H9 (cell line): ENCODE measurements at regions not wholly inside any gene's neighbourhood (a gene's known extent, or its start where the extent isn't known, plus 50 kb on each side); places are given as distances from the start of the nearest gene placed in this dataset.
"Not testable (repeated sequence)": the region's sequence is repeated elsewhere in the genome, so short reads cannot be mapped to it uniquely, and the experiment has no call there.

Experiments
- DNase-seq: peaks from one replicate; pipeline ENCODE4 v3.0.0-alpha.2; 2017
- H2AFZ ChIP-seq: one replicate; pipeline ENCODE4 v1.6.1; 2013; ENCODE audit warnings: mild to moderate bottlenecking, low read length, control low read depth, moderate library complexity
- H2AK5ac ChIP-seq: 2 replicates; pipeline ENCODE4 v1.6.1; 2013; ENCODE audit warnings: low read length, control low read depth, mixed read lengths; ENCODE audit not compliant: insufficient read length
- H2BK120ac ChIP-seq: one replicate; pipeline ENCODE4 v1.6.1; 2013; ENCODE audit warnings: low read depth, mild to moderate bottlenecking, low read length, control low read depth, inconsistent platforms; ENCODE audit not compliant: poor library complexity, severe bottlenecking
- H2BK12ac ChIP-seq: 2 replicates; pipeline ENCODE4 v1.6.1; 2013; ENCODE audit warnings: low read length, control low read depth, mixed read lengths, low read depth; ENCODE audit not compliant: insufficient read length
- H2BK15ac ChIP-seq: 2 replicates; pipeline ENCODE4 v1.6.1; 2013; ENCODE audit warnings: low read depth, low read length, control low read depth
- H2BK20ac ChIP-seq: one replicate; pipeline ENCODE4 v1.6.1; 2013; ENCODE audit warnings: low read depth, mild to moderate bottlenecking, low read length, control low read depth, inconsistent platforms; ENCODE audit not compliant: poor library complexity, severe bottlenecking
- H2BK5ac ChIP-seq: 2 replicates; pipeline ENCODE4 v1.6.1; 2013; ENCODE audit warnings: low read length, control low read depth, mixed read lengths; ENCODE audit not compliant: insufficient read length
- H3K14ac ChIP-seq: 2 replicates; pipeline ENCODE4 v1.6.1; 2013; ENCODE audit warnings: low read length, control low read depth; ENCODE audit not compliant: insufficient read depth
- H3K18ac ChIP-seq: 2 replicates; pipeline ENCODE4 v1.6.1; 2013; ENCODE audit warnings: low read depth, mild to moderate bottlenecking, mixed read lengths, low read length, control low read depth; ENCODE audit not compliant: insufficient read length
- H3K23ac ChIP-seq: 2 replicates; pipeline ENCODE4 v1.6.1; 2013; ENCODE audit warnings: low read length, control low read depth, mixed read lengths, low read depth; ENCODE audit not compliant: insufficient read length
- H3K23me2 ChIP-seq: 2 replicates; pipeline ENCODE4 v1.6.1; 2013; ENCODE audit warnings: low read depth, mild to moderate bottlenecking, mixed read lengths, low read length, control low read depth; ENCODE audit not compliant: insufficient read length, poor library complexity, severe bottlenecking
- H3K27ac ChIP-seq: 2 replicates; pipeline ENCODE4 v1.5.1; 2013; ENCODE audit warnings: low read length, control low read depth, mixed read lengths, low read depth; ENCODE audit not compliant: insufficient read length
- H3K27me3 ChIP-seq: 2 replicates; pipeline ENCODE4 v1.6.1; 2013; ENCODE audit warnings: low read length, control low read depth, inconsistent platforms; ENCODE audit not compliant: insufficient read depth
- H3K4ac ChIP-seq: 2 replicates; pipeline ENCODE4 v1.6.1; 2013; ENCODE audit warnings: low read depth, mild to moderate bottlenecking, control low read depth, inconsistent platforms, low read length, moderate library complexity
- H3K4me1 ChIP-seq: 2 replicates; pipeline ENCODE4 v1.6.1; 2013; ENCODE audit warnings: low read length, control low read depth, inconsistent platforms; ENCODE audit not compliant: insufficient read depth
- H3K4me2 ChIP-seq: 2 replicates; pipeline ENCODE4 v1.6.1; 2013; ENCODE audit warnings: low read length, control low read depth, mixed read lengths; ENCODE audit not compliant: insufficient read length, insufficient read depth
- H3K56ac ChIP-seq: 2 replicates; pipeline ENCODE4 v1.6.1; 2013; ENCODE audit warnings: low read depth, mild to moderate bottlenecking, mixed read lengths, low read length, control low read depth; ENCODE audit not compliant: insufficient read length
- H3K79me1 ChIP-seq: 2 replicates; pipeline ENCODE4 v1.6.1; 2013; ENCODE audit warnings: low read depth, mild to moderate bottlenecking, moderate library complexity, low read length, control low read depth, inconsistent platforms; ENCODE audit not compliant: insufficient read depth, poor library complexity, severe bottlenecking
- H3K79me2 ChIP-seq: 2 replicates; pipeline ENCODE4 v1.6.1; 2013; ENCODE audit warnings: low read length, control low read depth, inconsistent platforms; ENCODE audit not compliant: insufficient read depth
- H3K9ac ChIP-seq: 2 replicates; pipeline ENCODE4 v1.6.1; 2013; ENCODE audit warnings: low read length, control low read depth, mixed read lengths; ENCODE audit not compliant: insufficient read length; ENCODE audit errors: extremely low read depth
- H3K9me3 ChIP-seq: one replicate; pipeline ENCODE4 v1.6.1; 2013; ENCODE audit warnings: low read depth, low read length, inconsistent platforms; ENCODE audit not compliant: control insufficient read depth
- H3T11ph ChIP-seq: one replicate; pipeline ENCODE4 v1.6.1; 2013; ENCODE audit warnings: mild to moderate bottlenecking, low read length, control low read depth, inconsistent platforms
- H4K20me1 ChIP-seq: one replicate; pipeline ENCODE4 v1.6.1; 2013; ENCODE audit not compliant: control insufficient read depth, insufficient read length, insufficient read depth
- H4K5ac ChIP-seq: 2 replicates; pipeline ENCODE4 v1.6.1; 2013; ENCODE audit warnings: low read depth, mild to moderate bottlenecking, mixed read lengths, low read length, control low read depth; ENCODE audit not compliant: insufficient read length
- H4K8ac ChIP-seq: replicated peaks from 2 replicates; pipeline ENCODE4 v1.6.1; 2013; ENCODE audit warnings: low read length, control low read depth, mixed read lengths, low read depth; ENCODE audit not compliant: insufficient read length
- H4K91ac ChIP-seq: 2 replicates; pipeline ENCODE4 v1.6.1; 2013; ENCODE audit warnings: low read depth, mild to moderate bottlenecking, moderate library complexity, mixed read lengths, low read length, control low read depth; ENCODE audit not compliant: insufficient read length
- H3K27ac Mint-ChIP-seq, 3 experiments: 2 replicates in 2 of 3; 3 replicates in 1 of 3; pipeline ENCODE4 v1.8.0; 2020 to 2021; ENCODE audit warnings: mixed read lengths in 3 of 3, mild to moderate bottlenecking in 1 of 3, moderate library complexity in 1 of 3
- H3K27me3 Mint-ChIP-seq: 2 replicates; pipeline ENCODE4 v1.8.0; 2021; ENCODE audit warnings: low read depth, mild to moderate bottlenecking, moderate library complexity, mixed read lengths
- H3K36me3 Mint-ChIP-seq, 3 experiments: 2 replicates in 2 of 3; 3 replicates in 1 of 3; pipeline ENCODE4 v1.8.0; 2020 to 2021; ENCODE audit warnings: low read depth in 3 of 3, mixed read lengths in 3 of 3; ENCODE audit not compliant: insufficient read depth in 1 of 3
- H3K4me1 Mint-ChIP-seq, 2 experiments: 2 replicates each; pipeline ENCODE4 v1.8.0; 2020; ENCODE audit warnings: mixed read lengths in 2 of 2
- H3K4me3 Mint-ChIP-seq, 2 experiments: 2 replicates in 1 of 2; 3 replicates in 1 of 2; pipeline ENCODE4 v1.8.0; 2020 to 2021; ENCODE audit warnings: mild to moderate bottlenecking in 2 of 2, mixed read lengths in 2 of 2, moderate library complexity in 1 of 2
- H3K9me3 Mint-ChIP-seq, 2 experiments: 2 replicates in 1 of 2; 3 replicates in 1 of 2; pipeline ENCODE4 v1.8.0; 2020; ENCODE audit warnings: mild to moderate bottlenecking in 2 of 2, mixed read lengths in 2 of 2, moderate library complexity in 1 of 2
- whole genome bisulfite sequencing: extraction: QIAGEN DNeasy Blood & Tissue Kit; methylation state at CpG from one replicate; pipeline ENCODE4 v1.1.7; 2013; ENCODE audit warnings: missing lambda C conversion rate, low lambda C conversion rate, mixed read lengths; ENCODE audit not compliant: insufficient read length; ENCODE audit errors: extremely low coverage; 5-methylcytosine and 5-hydroxymethylcytosine counted together

DNA sequence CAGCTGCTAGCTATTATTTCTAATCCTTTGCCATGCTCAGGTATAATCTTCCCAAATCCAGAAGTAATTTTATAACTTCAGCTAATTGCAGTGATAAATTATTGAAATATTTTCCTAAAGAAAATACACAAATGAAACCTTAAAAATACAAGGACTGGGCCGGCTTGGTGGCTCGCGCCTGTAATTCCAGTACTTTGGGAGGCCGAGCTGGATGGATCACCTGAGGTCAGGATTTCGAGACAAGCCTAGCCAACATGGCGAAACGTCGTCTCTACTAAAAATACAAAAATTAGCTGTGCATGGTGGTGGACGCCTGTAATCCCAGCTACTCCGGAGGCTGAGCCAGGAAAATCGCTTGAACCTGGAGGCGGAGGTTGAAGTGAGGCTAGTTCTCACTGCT lies 609.2 kb upstream of the POTED start:
- not testable (repeated sequence) for H3K79me2 ChIP-seq, H3K4me1 Mint-ChIP-seq, H2BK15ac ChIP-seq, H2AFZ ChIP-seq, H4K20me1 ChIP-seq, H4K91ac ChIP-seq, H2BK20ac ChIP-seq, H3K4me3 Mint-ChIP-seq, H4K5ac ChIP-seq, H3K27ac Mint-ChIP-seq, H3K4me2 ChIP-seq, H3K14ac ChIP-seq, H2BK120ac ChIP-seq, H3K4me1 ChIP-seq, H3K23ac ChIP-seq, H3K79me1 ChIP-seq, H3K9ac ChIP-seq, H3K27ac ChIP-seq, H4K8ac ChIP-seq, H2BK12ac ChIP-seq, H3K18ac ChIP-seq, H3K4ac ChIP-seq, H2BK5ac ChIP-seq, H3K23me2 ChIP-seq, H3K56ac ChIP-seq, H2AK5ac ChIP-seq, DNase-seq, H3K27me3 Mint-ChIP-seq, H3K27me3 ChIP-seq, H3T11ph ChIP-seq
- peaks cover 29% of the 10 kb centered on the region for H3K9me3 ChIP-seq
- whole genome bisulfite sequencing: no CpG with 5 or more reads among the region's 12 CpGs
- H3K9me3 Mint-ChIP-seq: peaks cover 72 to 75% of the 10 kb centered on the region in 2 experiments
- peaks cover 16 to 38% (median 20%) of the 10 kb centered on the region in 3 experiments for H3K36me3 Mint-ChIP-seq

DNA sequence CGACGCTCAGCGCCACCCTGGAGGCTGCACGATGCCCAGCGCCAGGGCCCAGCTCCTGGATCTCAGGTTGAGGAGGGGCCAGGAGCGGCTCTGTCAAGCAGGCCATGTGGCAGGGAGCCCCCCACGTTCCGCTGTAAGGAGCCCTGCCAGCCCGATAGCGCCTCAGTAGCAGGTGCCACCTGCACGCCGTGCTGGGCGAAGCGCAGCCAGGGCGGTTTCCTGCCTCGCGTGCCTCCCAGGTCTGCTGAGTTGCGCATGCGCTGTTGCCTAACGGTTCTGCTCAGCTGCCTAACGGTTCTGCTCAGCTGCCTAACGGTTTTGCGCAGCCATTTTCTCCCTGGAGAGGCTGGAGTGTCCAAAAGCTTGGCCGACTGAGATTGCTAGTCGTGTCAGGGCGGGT lies 571.9 kb upstream of the POTED start:
- not testable (repeated sequence) for H3K4me1 Mint-ChIP-seq, H3K79me2 ChIP-seq, H3K4ac ChIP-seq, H3T11ph ChIP-seq, H2BK120ac ChIP-seq, H4K8ac ChIP-seq, H2AK5ac ChIP-seq, H2BK15ac ChIP-seq, H4K91ac ChIP-seq, H3K27me3 ChIP-seq, H3K18ac ChIP-seq, H3K4me1 ChIP-seq, H2AFZ ChIP-seq, H3K23ac ChIP-seq, H2BK20ac ChIP-seq, H3K4me2 ChIP-seq, H3K9ac ChIP-seq, H3K23me2 ChIP-seq, H3K4me3 Mint-ChIP-seq, H3K27me3 Mint-ChIP-seq, H4K20me1 ChIP-seq, H3K56ac ChIP-seq, DNase-seq, H3K79me1 ChIP-seq, H3K14ac ChIP-seq, H2BK5ac ChIP-seq, H2BK12ac ChIP-seq, H4K5ac ChIP-seq, H3K27ac ChIP-seq, H3K27ac Mint-ChIP-seq
- peaks cover 4 to 15% (median 8%) of the 10 kb centered on the region in 3 experiments; a peak in 6 of 7 replicates for H3K36me3 Mint-ChIP-seq
- WGBS: no CpG with 5 or more reads among the region's 26 CpGs
- peaks cover 24% of the 10 kb centered on the region for H3K9me3 ChIP-seq
- peaks cover 29 to 33% of the 10 kb centered on the region in 2 experiments for H3K9me3 Mint-ChIP-seq
